HepG2 (cell line): ENCODE measurements at regions not wholly inside any gene's neighbourhood (a gene's known extent, or its start where the extent isn't known, plus 50 kb on each side); places are given as distances from the start of the nearest gene placed in this dataset.

Source experiments
- ATAC-seq: fragments of 200-7000 bp; cut with Tn5 transposase; 3 replicates; pipeline ENCODE4 v1.9.1; 2020; ENCODE audit warnings: mild to moderate bottlenecking, moderate library complexity
- BruUV-seq: library from RNA; stranded (reverse); fragments of 400-500 nt; replicated peaks from 2 replicates; lab custom pipeline; 2021; lab: Mats Ljungman, UMichigan
- CTCF ChIA-PET: fragments of 300-600 bp; formaldehyde crosslinking; extraction: SDS; loops from one replicate; lab custom pipeline; 2021; ENCODE audit warnings: low total read pairs, inconsistent platforms, low intra/inter-chr PET ratio; lab: Yijun Ruan, JAX
- POLR2A ChIA-PET: fragments of 350-600 bp; sonication (Branson Sonifier 250); formaldehyde crosslinking; loops from one replicate; lab custom pipeline; 2020; ENCODE audit warnings: antibody characterized with exemption, inconsistent platforms; lab: Yijun Ruan, JAX
- DNase-seq: peaks from one replicate; pipeline ENCODE4 v3.0.0-alpha.2; 2015; ENCODE audit warnings: low spot score
- FAIRE-seq: peaks from 3 replicates; lab custom pipeline; 2011; peaks lifted over from hg19 to GRCh38; lab: Jason Lieb, UNC
- H2AFZ ChIP-seq: one replicate; pipeline ENCODE4 v1.6.1; 2011; ENCODE audit warnings: low read length, inconsistent platforms
- H3K27ac ChIP-seq: fragments of 300-600 bp; 3 replicates; pipeline ENCODE4 v1.8.0; 2011; ENCODE audit warnings: mixed run types, mild to moderate bottlenecking, mixed read lengths, low read length, inconsistent platforms; ENCODE audit not compliant: insufficient read depth; ENCODE audit errors: extremely low read length
- H3K27me3 ChIP-seq, 2 experiments: fragments of 200-600 bp in 1 of 2; 2 replicates in 1 of 2; 3 replicates in 1 of 2; pipeline versions ENCODE4 v1.6.0 to v1.8.0; 2011; ENCODE audit warnings: low read length in 2 of 2, mild to moderate bottlenecking in 2 of 2, moderate library complexity in 2 of 2, inconsistent platforms in 1 of 2; ENCODE audit not compliant: insufficient read depth in 2 of 2, control insufficient read depth in 1 of 2
- H3K36me3 ChIP-seq, 2 experiments: fragments of 200-600 bp in 1 of 2; replicated peaks in 1 of 2; 2 replicates in 1 of 2; 3 replicates in 1 of 2; pipeline versions ENCODE4 v1.5.1 to v1.8.0; 2011; ENCODE audit warnings: low read length in 2 of 2, inconsistent platforms in 1 of 2; ENCODE audit not compliant: insufficient read depth in 2 of 2, control insufficient read depth in 1 of 2
- H3K4me1 ChIP-seq: 2 replicates; pipeline ENCODE4 v1.5.1; 2012; ENCODE audit warnings: low read length, inconsistent platforms; ENCODE audit not compliant: insufficient read depth
- H3K4me2 ChIP-seq: 2 replicates; pipeline ENCODE4 v1.6.0; 2011; ENCODE audit warnings: low read depth, low read length, inconsistent platforms
- H3K4me3 ChIP-seq, 3 experiments: fragments of 200-600 bp in 1 of 3; sonication (generic), shearing (Covaris generic) in 1 of 3; replicated peaks in 1 of 3; 2 replicates each; pipeline ENCODE4 v1.5.1; 2011 to 2016; ENCODE audit warnings: low read length in 3 of 3, inconsistent platforms in 2 of 3, low read depth in 2 of 3, mild to moderate bottlenecking in 2 of 3, control low read depth in 1 of 3, mixed read lengths in 1 of 3; ENCODE audit not compliant: insufficient read depth in 1 of 3
- H3K79me2 ChIP-seq: one replicate; pipeline ENCODE4 v1.6.1; 2011; ENCODE audit warnings: low read length, inconsistent platforms; ENCODE audit not compliant: insufficient read depth
- H3K9ac ChIP-seq: 2 replicates; pipeline ENCODE4 v1.6.0; 2011; ENCODE audit warnings: mild to moderate bottlenecking, low read depth, low read length, inconsistent platforms; ENCODE audit not compliant: insufficient read depth
- H3K9me3 ChIP-seq: 2 replicates; pipeline ENCODE4 v1.5.1; 2012; ENCODE audit warnings: mild to moderate bottlenecking, low read length
- H4K20me1 ChIP-seq: 2 replicates; pipeline ENCODE4 v1.6.0; 2011; ENCODE audit warnings: inconsistent platforms, mild to moderate bottlenecking, low read length, moderate library complexity; ENCODE audit not compliant: insufficient read depth
- BCL6 ChIP-seq: IDR thresholded peaks from 2 replicates; pipeline ENCODE4 v1.6.1; 2016; ENCODE audit warnings: missing genetic modification reagents, missing compliant biosample characterization
- RFX3 ChIP-seq: IDR thresholded peaks from 2 replicates; pipeline ENCODE4 v1.6.1; 2016; ENCODE audit warnings: missing biosample characterization, missing genetic modification reagents
- WGBS: methylation state at CpG from one replicate; pipeline ENCODE4 v1.1.6; 2017; ENCODE audit warnings: low lambda C conversion rate; 5-methylcytosine and 5-hydroxymethylcytosine counted together
- in situ Hi-C: cut with HindIII; loops from 2 replicates; pipeline ENCODE4 v1.10.0; 2017; ENCODE audit warnings: low pct_unique_long_range_greater_than_20kb; ENCODE audit not compliant: extremely low pct_ligation_motif_present
- intact Hi-C: fragments of 100-400 bp; cut with micrococcal nuclease; formaldehyde crosslinking; loops from one replicate; pipeline ENCODE4 v1.10.0; 2022; ENCODE audit not compliant: unreplicated experiment
- TF ChIP-seq, protein P1 (sequence below): sonication (generic); formaldehyde crosslinking; IDR thresholded peaks from 2 replicates; pipeline ENCODE4 v1.4.0; 2020; ENCODE audit warnings: missing genetic modification reagents, borderline replicate concordance
- TF ChIP-seq, protein P2 (sequence below): sonication (generic); formaldehyde crosslinking; IDR thresholded peaks from 2 replicates; pipeline ENCODE4 v1.4.0; 2020; ENCODE audit warnings: missing genetic modification reagents

DNA sequence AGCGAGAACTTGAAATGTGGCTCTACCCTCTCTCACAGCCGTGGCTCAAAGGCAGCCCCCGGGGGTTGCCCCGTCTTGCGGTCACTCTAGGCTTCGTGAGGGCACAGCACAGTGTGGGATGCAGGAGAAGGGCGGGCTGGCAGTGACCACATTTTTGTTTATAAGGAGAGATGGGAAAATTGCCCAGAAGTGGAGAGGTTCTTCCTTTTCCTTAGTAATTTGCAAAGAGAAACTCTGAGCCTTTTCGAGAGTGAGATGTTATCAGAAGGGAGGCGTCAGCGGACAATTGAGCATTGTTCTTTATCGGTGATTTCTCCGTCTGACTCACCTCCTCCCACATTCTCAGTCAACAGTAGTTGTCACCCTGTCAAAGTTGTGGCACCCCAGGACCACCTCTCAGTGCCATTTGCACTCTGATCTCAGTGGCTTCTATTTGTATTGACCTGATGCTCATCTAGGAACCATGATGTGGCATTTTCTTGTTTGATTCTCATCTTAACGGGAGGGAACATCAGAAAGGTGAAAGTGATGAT lies 89.6 kb downstream of the ACAA2 start (continued):
- TF ChIP-seq, protein P1, sequence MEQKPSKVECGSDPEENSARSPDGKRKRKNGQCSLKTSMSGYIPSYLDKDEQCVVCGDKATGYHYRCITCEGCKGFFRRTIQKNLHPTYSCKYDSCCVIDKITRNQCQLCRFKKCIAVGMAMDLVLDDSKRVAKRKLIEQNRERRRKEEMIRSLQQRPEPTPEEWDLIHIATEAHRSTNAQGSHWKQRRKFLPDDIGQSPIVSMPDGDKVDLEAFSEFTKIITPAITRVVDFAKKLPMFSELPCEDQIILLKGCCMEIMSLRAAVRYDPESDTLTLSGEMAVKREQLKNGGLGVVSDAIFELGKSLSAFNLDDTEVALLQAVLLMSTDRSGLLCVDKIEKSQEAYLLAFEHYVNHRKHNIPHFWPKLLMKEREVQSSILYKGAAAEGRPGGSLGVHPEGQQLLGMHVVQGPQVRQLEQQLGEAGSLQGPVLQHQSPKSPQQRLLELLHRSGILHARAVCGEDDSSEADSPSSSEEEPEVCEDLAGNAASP, result no peak
- TF ChIP-seq, protein P2, sequence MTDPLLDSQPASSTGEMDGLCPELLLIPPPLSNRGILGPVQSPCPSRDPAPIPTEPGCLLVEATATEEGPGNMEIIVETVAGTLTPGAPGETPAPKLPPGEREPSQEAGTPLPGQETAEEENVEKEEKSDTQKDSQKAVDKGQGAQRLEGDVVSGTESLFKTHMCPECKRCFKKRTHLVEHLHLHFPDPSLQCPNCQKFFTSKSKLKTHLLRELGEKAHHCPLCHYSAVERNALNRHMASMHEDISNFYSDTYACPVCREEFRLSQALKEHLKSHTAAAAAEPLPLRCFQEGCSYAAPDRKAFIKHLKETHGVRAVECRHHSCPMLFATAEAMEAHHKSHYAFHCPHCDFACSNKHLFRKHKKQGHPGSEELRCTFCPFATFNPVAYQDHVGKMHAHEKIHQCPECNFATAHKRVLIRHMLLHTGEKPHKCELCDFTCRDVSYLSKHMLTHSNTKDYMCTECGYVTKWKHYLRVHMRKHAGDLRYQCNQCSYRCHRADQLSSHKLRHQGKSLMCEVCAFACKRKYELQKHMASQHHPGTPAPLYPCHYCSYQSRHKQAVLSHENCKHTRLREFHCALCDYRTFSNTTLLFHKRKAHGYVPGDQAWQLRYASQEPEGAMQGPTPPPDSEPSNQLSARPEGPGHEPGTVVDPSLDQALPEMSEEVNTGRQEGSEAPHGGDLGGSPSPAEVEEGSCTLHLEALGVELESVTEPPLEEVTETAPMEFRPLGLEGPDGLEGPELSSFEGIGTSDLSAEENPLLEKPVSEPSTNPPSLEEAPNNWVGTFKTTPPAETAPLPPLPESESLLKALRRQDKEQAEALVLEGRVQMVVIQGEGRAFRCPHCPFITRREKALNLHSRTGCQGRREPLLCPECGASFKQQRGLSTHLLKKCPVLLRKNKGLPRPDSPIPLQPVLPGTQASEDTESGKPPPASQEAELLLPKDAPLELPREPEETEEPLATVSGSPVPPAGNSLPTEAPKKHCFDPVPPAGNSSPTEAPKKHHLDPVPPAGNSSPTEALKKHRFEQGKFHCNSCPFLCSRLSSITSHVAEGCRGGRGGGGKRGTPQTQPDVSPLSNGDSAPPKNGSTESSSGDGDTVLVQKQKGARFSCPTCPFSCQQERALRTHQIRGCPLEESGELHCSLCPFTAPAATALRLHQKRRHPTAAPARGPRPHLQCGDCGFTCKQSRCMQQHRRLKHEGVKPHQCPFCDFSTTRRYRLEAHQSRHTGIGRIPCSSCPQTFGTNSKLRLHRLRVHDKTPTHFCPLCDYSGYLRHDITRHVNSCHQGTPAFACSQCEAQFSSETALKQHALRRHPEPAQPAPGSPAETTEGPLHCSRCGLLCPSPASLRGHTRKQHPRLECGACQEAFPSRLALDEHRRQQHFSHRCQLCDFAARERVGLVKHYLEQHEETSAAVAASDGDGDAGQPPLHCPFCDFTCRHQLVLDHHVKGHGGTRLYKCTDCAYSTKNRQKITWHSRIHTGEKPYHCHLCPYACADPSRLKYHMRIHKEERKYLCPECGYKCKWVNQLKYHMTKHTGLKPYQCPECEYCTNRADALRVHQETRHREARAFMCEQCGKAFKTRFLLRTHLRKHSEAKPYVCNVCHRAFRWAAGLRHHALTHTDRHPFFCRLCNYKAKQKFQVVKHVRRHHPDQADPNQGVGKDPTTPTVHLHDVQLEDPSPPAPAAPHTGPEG (CRISPR knock-in tag), result no peak
- TF ChIP-seq, all 625 proteins: peak for 43

DNA sequence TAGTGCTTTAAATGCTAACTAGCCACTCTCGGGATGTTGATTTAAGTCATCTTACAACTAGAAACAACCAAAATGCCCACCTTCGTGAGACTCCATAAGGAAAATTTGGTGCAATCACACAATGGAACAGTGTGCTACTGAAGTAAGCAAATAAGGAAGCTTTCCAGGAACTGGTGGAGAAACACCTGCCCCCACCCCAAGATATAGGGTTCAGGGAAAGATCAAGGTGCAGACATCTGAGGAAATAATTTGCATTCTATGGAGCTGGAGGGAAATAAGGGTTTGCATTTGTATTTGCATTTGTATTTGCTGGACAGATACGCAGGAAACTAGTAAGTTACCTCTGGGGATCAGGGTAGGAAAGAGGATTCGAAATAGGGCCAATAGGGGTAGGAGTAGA lies 90.9 kb downstream of the ACAA2 start:
- H3K36me3 ChIP-seq, result no peaks in the 10 kb centered on the region
- H3K4me2 ChIP-seq, result no peak overlapping the region
- CTCF ChIA-PET, result no interaction called here
- FAIRE-seq (no peak), DNase-seq (no peak), ATAC-seq (no peak)
- H3K4me3 ChIP-seq, result no peak overlapping the region
- in situ Hi-C loops (loop anchor here (10.0 kb wide), 1 partner anchor 158 kb away; the partner anchor contains the start of gene LIPG), intact Hi-C loops (loop anchor here (10.0 kb wide), 1 partner anchor 88 kb away; no protein-coding TSS in a partner anchor)
- no peak for TF ChIP-seq RFX3 (CRISPR knock-in tag)
- TF ChIP-seq BCL6 (CRISPR knock-in tag), result peak; percentile 92
- no peaks in the 10 kb centered on the region for H3K9me3 ChIP-seq
- no peak overlapping the region for H2AFZ ChIP-seq
- H3K9ac ChIP-seq, result no peak overlapping the region
- peaks cover 33% of the 10 kb centered on the region for H3K4me1 ChIP-seq
- 9% methylated on average over 4 of the region's 4 CpGs for whole genome bisulfite sequencing
- POLR2A ChIA-PET, result no interaction called here
- H3K79me2 ChIP-seq, result no peaks in the 10 kb centered on the region
- 0 out of 5 replicates have a peak, but pooled peaks cover 0 to 4% of the 10 kb centered on the region in 2 experiments for H3K27me3 ChIP-seq
- no peak overlapping the region for H3K27ac ChIP-seq
- H4K20me1 ChIP-seq, result no peaks in the 10 kb centered on the region
- BruUV-seq, result no TSS peak
